ENCODE measurements at regions not wholly inside any gene's neighbourhood (a gene's known extent, or its start where the extent isn't known, plus 50 kb on each side); places are given as distances from the start of the nearest gene placed in this dataset.

GRCh38 chr4:30996841-30997240 lies 276.7 kb downstream of the PCDH7 start:
- POLR2A ChIA-PET (ENCODE audit: unreplicated experiment): no interaction called here
- no peak for DNase-seq
- Histone ChIP-seq H3K9me3 (ENCODE audit: low read length) (no peaks in the 10 kb centered on the region), H3K4me3 (ENCODE audit: low read length) (no peak overlapping the region), H3K4me2 (ENCODE audit: low read length) (no peak overlapping the region), H3F3A (ENCODE audit: low read length, unreplicated experiment) (no peaks in the 10 kb centered on the region), H3K27ac (ENCODE audit: low read length) (no peak overlapping the region), H3K4me1 (ENCODE audit: insufficient read depth, low read length) (no peaks in the 10 kb centered on the region), H3K36me3 (ENCODE audit: low read depth, low read length) (no peaks in the 10 kb centered on the region), H3K27me3 (ENCODE audit: low read length) (no peaks in the 10 kb centered on the region), H3K9me2 (replicated peaks; ENCODE audit: low read length) (no peaks in the 10 kb centered on the region), H3K9ac (ENCODE audit: low read length) (no peak overlapping the region), H3K79me2 (ENCODE audit: low read length) (no peaks in the 10 kb centered on the region), H2AFZ (ENCODE audit: low read length) (no peak overlapping the region), H4K20me1 (ENCODE audit: low read length) (no peaks in the 10 kb centered on the region)
- BruUV-seq (replicated peaks): no TSS peak
- ATAC-seq: no peak
- CTCF ChIA-PET: no interaction called here
- intact Hi-C loops (cut with micrococcal nuclease): no loop called here
- TF ChIP-seq CTCF (conservative IDR thresholded peaks at IDR 0.05; ENCODE audit: low read depth, low read length) (no peak), EZH2phosphoT487 (IDR thresholded peaks at IDR 0.05; ENCODE audit: borderline replicate concordance, low read length) (no peak), EZH2 (IDR thresholded peaks at IDR 0.05; ENCODE audit: low read length, unreplicated experiment) (no peak)

GRCh38 chr4:31005037-31005436 lies 284.9 kb downstream of the PCDH7 start:
- Histone ChIP-seq H3K9me3 (ENCODE audit: low read length) (no peaks in the 10 kb centered on the region), H3K79me2 (ENCODE audit: low read length) (no peaks in the 10 kb centered on the region), H3K27ac (ENCODE audit: low read length) (no peak overlapping the region), H3K4me2 (ENCODE audit: low read length) (no peak overlapping the region), H2AFZ (ENCODE audit: low read length) (no peak overlapping the region), H3K9me2 (replicated peaks; ENCODE audit: low read length) (no peaks in the 10 kb centered on the region), H3K27me3 (ENCODE audit: low read length) (no peaks in the 10 kb centered on the region), H3K36me3 (ENCODE audit: low read depth, low read length) (no peaks in the 10 kb centered on the region), H4K20me1 (ENCODE audit: low read length) (no peaks in the 10 kb centered on the region), H3K4me1 (ENCODE audit: insufficient read depth, low read length) (no peaks in the 10 kb centered on the region), H3F3A (ENCODE audit: low read length, unreplicated experiment) (no peaks in the 10 kb centered on the region), H3K9ac (ENCODE audit: low read length) (no peak overlapping the region), H3K4me3 (ENCODE audit: low read length) (no peak overlapping the region)
- TF ChIP-seq EZH2phosphoT487 (IDR thresholded peaks at IDR 0.05; ENCODE audit: borderline replicate concordance, low read length) (no peak), CTCF (conservative IDR thresholded peaks at IDR 0.05; ENCODE audit: low read depth, low read length) (no peak), EZH2 (IDR thresholded peaks at IDR 0.05; ENCODE audit: low read length, unreplicated experiment) (no peak)
- ATAC-seq (no peak), DNase-seq (no peak)
- ChIA-PET CTCF (no interaction called here), POLR2A (ENCODE audit: unreplicated experiment) (no interaction called here)
- intact Hi-C loops (cut with micrococcal nuclease): no loop called here
- no TSS peak for BruUV-seq (replicated peaks)

- TF ChIP-seq EZH2 (IDR thresholded peaks at IDR 0.05; ENCODE audit: low read length, unreplicated experiment): no peak
- DNase-seq: no peak
- ATAC-seq: no peak
- Histone ChIP-seq H3K9me3 (ENCODE audit: low read length) (no peaks in the 10 kb centered on the region), H3K4me3 (ENCODE audit: low read length) (no peak overlapping the region), H2AFZ (ENCODE audit: low read length) (no peak overlapping the region), H3K9me2 (replicated peaks; ENCODE audit: low read length) (no peaks in the 10 kb centered on the region), H3K79me2 (ENCODE audit: low read length) (no peaks in the 10 kb centered on the region), H4K20me1 (ENCODE audit: low read length) (no peaks in the 10 kb centered on the region), H3K4me1 (ENCODE audit: insufficient read depth, low read length) (no peaks in the 10 kb centered on the region), H3K4me2 (ENCODE audit: low read length) (no peak overlapping the region), H3F3A (ENCODE audit: low read length, unreplicated experiment) (no peaks in the 10 kb centered on the region), H3K27me3 (ENCODE audit: low read length) (no peaks in the 10 kb centered on the region), H3K36me3 (ENCODE audit: low read depth, low read length) (no peaks in the 10 kb centered on the region), H3K27ac (ENCODE audit: low read length) (no peak overlapping the region), H3K9ac (ENCODE audit: low read length) (no peak overlapping the region)
- intact Hi-C loops (cut with micrococcal nuclease): no loop called here
- ChIA-PET CTCF (no interaction called here), POLR2A (ENCODE audit: unreplicated experiment) (no interaction called here)
- no TSS peak for BruUV-seq (replicated peaks)
Observed at GRCh38 chr4:31007858-31008257, 287.7 kb downstream of the PCDH7 start.
